ENCODE measurements at regions not wholly inside any gene's neighbourhood (a gene's known extent, or its start where the extent isn't known, plus 50 kb on each side); places are given as distances from the start of the nearest gene placed in this dataset.

DNA sequence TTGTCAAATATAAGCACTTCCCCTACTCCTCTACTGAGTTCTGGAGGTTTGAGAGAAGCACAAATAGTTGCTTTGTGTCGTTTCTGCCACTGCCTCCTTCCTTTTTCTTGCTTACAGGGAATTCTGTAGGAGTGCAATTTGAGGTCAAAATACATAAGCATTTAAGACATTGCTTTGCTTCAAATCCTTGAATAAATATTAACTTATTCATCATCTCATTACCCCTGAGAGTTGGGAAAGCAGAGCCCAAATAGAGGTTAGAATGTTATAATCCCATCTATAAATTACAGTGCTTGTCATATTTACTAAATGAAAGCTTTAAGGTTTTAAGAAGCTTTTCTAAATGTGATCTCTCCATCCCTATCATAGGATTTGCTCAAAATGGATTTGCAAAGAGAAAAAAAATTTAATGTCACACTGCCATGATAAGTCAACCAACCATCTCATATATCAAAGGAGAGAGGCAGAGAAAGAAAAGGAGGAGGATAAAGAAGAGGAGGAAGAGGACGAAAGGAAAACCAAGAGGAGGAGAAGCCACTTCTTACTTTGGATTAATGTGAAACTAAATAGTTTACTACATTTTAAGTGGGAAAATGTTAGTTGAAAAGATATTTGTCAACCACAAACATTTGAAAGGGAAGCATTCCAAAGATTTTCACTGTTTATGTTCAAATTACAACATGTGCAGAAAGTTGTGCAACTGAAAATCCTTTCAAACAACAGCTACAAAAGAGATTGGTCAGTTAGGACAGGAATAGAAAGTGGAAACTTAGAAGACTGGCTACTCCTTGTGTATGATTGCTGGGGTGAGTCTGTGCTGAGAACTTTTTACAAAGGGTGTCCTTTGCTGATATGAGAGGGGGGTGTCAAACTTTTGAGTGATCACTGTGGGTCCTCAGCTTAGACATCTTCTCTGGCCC lies 277.3 kb upstream of the FN1 start:
- DNase-seq (ENCODE audit: low spot score) = no peak

DNA sequence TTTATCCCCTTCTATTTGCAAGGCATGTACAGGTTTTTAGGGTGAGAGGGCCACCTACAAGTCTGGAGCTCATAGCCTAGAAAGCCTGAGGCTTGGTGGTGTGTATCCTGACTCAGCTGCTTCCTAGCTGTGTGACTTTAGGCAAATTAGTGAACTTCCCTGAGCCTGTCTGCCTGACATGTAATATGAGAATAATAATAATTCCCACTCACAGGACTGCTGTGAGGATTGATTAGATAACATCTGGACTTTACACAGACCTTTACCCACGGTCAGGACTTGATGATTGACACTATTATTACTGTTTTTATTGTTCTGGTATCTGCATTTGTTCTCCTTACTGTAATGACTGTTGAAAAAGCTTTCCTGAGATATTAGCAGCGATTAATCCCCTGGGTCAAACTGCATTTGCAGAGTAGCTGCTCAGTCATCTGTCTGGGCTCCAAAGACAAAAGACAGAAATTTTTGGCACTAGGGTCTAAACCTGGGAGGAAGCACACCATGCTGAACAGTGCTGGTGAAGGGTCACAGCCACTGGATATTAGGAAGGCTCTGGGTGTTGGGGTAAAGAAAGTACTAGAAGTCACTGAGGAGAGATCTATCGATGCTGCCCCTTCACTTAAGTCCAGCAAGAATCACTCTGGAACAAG lies 276.5 kb upstream of the FN1 start:
- no peak for DNase-seq (ENCODE audit: low spot score)

DNA sequence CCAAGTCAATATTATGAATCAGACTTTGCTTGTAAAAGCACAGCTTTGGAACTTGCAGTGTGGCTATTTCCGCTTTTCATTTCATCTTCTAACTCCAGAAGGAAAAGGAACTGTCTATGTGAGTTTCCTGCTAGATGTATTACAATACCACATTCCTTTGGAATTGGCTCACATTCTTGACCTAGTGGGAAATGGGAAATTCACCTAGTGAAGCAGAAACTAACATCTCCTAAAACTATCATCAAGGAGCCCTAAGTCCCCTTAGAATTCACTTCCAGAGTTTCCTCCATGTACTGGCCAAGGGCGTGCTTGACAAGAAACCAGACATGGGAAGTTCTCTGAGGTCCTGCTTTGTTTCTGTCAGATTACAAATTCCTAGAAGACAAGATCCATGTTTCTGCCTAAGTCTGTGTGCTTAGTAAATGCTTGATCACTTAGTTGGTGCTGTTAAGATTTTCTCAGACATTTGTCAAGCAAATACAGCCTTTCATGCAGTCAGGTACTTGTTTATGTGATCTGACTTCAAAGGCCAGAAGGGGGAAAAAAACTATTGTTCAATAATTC lies 275.7 kb upstream of the FN1 start:
- DNase-seq (ENCODE audit: low spot score) = no peak

DNA sequence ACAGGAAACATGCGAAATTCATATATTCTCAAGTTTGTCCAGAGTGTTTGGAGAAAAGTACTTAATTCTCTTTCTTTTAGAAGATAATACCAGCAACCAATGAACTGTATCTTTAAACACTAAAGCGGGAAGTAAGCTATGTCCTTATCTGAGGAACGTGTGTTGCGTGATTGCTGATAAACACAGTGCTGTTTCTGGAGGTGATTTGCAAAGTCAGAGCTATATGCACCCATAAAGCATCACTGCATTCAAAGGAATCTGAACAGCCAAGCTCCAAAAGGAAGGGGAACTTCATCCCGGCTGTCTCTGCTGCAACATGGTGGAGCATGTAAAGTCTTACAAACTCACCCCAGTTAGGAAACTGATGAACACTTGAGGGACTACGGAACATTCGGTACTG lies 271.7 kb upstream of the FN1 start:
- DNase-seq (ENCODE audit: low spot score) = no peak

DNA sequence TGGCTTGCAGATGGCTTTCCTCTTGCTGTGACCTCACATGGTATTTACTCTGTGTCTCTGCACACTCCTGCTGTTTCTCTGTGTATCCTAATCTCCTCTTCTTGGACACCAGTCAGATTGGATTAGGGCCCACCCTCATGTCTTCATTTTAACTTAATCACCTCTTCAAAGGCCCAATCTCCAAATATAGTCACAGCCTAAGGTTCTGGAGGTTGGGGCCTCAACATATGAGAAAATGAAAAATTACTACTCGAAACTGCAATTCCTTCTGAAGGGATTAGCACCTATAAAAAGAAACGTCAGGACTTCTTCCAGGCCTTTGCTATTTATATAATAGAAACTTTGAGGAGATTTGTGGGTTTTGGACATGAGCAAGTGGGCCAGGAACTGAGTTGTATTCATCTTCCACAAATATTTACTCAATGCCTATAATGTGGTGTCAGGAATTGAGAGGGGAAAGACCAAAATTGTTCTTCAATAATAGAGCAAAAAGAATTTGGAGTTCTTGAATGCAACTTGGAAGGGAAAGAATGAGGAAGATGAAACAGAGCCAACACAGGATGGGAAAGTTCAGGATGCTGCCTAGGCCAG lies 270.0 kb upstream of the FN1 start:
- DNase-seq (ENCODE audit: low spot score) = no peak

DNA sequence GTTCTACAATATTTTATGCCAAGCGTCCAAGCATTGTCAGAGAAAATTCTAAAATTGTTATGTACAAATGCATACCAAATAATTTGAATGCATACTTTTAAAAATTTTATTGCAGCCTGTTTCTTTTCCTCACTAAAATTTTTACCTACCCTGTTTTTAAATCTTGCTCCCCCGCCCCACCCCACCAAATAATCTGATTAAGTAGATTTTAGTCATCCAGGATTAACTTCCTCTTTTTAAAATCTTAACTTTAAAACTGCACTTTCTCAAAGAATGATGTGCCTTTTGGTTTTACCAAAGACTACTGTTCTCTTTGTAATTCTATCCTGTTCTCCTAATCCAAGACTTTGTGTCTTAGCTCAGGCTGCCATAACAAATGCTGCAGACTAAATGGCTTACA lies 269.4 kb upstream of the FN1 start:
- DNase-seq (ENCODE audit: low spot score) = no peak

DNA sequence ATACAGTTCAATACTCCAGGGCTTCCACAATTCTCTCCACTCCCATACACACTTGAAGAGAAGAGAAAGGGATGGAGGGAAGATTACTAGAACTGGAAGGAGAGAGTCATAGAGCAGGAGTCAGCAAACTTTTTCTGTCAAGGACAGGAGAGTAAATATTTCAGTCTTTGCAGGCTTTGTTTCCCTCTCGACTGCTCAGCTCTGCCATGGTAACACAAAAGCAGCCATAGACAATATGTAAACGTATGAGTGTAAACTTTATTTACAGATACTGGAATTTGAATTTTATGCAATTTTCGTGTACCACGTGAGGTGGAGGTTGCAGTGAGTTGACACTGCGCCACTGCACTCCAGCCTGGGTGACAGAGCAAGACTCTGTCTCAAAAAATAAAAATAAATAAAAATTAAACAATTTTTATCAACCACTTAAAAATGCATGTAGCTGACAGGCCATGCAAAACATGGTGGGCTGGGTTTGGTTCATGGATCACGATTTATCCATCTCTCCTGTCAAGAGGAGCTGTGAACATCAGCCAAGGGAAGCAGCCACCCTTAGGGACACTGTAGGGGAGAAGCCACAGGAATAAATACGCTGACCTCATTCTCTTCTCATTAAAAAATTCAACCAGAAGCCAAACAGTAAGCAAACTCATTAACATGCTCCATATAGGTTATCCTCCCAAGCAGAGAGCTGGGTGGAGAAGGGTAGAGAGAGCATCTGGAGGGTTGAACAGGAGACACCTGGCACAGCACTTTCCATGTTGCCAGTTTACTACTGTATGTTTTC lies 266.4 kb upstream of the FN1 start:
- no peak for DNase-seq (ENCODE audit: low spot score)

DNA sequence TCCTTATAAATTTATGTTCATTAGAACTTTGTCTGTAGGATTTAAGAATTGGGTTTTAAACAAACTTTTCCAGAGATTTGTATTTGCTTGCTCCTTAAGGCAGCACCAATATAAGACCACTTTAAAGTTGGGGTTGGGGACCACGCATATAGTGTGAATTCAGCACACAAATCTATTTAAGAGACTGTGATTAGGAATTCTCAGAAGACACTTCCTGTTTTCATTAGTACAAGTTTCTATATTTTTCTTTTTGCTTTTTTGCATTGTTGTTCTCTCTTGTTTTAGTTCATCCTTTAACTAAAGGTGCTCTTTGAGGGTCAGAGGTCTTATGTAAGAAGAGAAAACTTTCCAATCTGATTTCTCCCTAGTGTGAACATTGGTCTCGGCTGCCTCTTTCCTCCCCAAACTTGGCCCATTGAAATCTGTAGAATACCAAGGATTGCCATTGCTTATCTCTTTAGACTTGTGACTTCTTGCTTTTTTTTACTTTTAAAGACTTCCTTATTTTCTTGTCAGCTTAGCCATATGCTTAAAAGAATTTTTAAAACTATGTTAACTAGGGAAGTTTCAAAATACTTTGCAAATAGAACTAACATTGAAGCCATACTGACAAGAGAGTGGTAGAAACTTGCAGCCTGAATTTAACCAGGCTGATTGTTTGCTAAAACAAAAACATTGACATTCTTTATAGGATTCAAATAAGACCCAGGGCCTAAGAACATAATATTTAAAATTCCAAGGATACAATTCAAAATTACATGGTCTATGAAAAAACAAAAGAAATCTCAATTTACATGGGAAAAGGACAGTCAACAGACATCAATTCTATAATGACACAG lies 264.1 kb upstream of the FN1 start:
- DNase-seq (ENCODE audit: low spot score) = no peak

DNA sequence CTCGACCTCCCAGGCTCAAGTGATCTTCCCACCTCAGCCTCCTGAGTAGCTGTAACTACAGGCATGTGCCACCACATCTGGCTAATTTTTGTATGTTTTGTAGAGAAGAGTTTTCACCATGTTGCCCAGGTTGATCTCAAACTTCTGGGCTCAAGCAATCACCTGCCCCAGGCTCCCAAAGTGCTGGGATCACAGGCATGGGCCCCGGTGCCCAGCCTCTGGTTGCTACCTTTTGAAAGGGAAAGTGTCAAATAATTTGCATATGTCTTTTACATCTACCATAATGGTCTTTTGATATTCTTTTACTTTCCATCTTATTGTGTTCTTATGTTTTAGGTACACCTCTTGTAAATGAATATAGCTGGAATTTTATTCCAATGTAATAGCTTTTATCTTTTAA lies 263.1 kb upstream of the FN1 start:
- no peak for DNase-seq (ENCODE audit: low spot score)

DNA sequence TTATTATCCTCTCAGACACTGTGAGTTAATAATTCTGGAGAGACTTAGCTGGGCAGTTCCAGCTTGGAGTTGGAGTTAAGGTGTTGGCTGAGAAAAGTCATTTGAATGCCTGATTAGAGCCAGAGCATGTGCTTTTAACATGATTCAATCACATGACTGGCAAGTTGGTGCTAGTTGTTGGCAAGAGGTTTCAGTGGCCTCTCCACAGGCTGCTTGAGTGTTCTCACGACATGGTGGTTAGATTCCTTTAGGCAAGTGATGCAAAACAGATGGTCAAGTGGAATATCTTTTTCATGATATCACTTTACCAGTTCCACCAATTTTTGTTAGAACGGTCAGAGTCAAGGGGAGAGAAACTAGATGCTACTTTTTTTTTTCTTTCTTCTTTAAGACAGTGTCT lies 262.7 kb upstream of the FN1 start:
- no peak for DNase-seq (ENCODE audit: low spot score)

DNA sequence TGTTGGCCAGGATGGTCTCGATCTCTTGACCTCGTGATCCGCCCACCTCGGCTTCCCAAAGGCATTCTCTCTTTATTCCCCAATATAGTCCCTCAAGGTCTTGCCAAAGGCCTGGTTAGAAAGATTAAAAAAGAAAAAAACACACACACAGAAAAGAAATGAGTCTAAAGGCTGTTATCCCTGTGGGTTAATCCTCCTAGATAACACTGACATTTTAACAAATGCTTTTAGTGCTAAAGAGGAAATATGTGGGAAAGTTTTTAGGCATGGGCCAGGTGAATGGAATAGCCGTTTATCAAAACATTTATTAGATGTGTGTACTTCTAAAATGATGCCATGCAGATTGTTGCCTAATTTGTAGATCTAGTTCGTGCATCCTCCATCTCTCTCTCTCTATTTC lies 261.6 kb upstream of the FN1 start:
- DNase-seq (ENCODE audit: low spot score) = no peak

DNA sequence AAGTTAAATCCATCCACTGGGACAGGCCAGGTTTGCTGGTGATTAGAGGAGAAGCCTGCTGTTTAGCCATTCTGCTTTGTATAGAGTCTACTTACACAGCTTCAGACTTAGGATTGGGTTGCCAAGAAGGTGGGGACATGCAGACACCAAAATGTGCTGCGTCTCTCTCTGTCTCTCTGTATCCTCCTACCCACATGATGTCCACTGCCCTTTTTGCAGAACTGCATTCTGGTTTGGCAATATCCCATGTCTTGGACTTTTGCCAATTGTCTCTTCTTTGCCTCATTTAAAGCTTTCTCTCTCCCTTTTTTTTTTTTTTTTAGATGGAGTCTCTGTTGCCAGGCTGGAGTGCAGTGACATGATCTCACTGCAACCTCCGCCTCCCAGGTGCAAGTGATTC lies 261.1 kb upstream of the FN1 start:
- no peak for DNase-seq (ENCODE audit: low spot score)

DNA sequence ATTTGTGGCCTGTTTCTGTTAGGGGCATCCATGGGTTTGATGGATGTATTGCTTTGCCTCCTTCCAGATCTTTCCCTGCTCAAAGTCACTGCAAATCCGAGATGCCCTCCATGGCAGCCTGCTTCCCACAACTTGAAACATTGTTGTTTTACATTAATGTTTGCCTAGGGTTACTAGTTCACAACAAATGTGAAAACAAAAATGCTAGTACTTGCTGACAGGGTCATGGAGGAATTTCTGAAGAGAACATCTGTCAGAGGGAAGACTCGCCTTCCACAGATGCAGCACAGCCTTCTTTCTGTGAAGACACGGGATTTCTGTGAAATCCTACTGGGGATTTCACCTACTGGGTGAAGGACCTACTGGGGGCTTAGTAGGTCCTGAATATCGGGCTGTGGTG lies 260.0 kb upstream of the FN1 start:
- no peak for DNase-seq (ENCODE audit: low spot score)

DNA sequence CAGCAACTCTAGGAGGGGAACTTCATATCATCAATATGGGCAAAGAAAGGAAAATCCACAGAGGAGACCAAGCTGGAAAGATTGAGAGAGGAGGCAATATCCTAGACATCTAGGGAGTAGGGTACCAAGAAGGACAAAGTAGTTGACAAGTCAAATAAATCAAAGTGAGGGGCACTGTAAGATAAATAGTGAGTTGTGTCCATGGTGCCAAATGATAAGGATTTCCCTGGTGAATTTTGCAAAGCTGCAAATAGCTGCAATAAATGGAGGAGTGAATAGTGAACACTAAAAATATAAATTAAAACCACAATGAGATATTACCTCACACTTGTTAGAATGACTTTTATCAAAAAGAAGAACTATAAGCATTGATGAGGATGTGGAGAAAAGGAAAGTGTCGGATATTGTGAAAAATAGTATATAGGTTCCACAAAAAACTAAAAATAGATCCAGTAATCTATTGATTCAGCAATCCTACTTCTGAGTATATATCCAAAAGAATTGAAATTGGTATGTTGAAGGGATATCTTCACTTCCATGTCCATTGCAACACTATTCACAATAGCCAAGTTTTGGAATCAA lies 258.2 kb upstream of the FN1 start:
- DNase-seq (ENCODE audit: low spot score) = no peak

DNA sequence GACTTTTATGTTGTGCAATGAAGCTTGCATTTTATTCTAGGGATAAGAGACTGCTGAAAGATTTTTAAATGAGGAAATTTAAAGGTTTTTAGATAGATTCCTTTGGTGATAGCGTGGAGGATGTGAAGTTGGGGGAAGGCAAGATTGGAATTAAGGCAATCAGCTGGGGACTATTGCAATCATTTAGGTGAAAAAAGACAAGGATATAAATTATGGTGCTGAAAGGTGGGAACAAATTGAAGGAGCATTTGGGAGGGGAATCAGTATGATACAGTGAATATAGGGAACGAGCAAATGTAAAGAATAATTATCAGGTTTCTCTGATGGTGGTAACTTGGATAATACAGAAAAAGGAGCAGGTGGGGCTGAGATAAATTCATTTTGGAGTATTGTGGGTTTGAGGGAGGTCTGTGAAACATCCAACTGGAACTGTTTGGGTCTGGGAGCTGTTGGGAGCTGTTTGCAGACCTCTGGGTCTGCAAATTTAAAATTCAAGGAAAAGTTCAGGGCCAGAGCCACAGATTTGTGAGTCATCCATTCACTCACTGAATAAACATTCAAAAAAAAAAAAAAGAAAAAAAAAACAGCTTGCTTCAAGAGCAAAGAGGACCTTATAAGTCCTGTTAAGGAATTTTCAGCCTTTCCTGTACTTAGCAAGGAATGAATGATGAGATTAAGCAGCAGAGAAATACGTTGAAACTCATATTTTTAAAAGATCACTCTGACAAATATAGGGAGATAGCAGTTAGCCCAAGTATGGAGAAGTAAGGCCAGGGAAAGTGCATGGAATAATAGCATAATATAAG lies 257.5 kb upstream of the FN1 start:
- DNase-seq (ENCODE audit: low spot score) = no peak

DNA sequence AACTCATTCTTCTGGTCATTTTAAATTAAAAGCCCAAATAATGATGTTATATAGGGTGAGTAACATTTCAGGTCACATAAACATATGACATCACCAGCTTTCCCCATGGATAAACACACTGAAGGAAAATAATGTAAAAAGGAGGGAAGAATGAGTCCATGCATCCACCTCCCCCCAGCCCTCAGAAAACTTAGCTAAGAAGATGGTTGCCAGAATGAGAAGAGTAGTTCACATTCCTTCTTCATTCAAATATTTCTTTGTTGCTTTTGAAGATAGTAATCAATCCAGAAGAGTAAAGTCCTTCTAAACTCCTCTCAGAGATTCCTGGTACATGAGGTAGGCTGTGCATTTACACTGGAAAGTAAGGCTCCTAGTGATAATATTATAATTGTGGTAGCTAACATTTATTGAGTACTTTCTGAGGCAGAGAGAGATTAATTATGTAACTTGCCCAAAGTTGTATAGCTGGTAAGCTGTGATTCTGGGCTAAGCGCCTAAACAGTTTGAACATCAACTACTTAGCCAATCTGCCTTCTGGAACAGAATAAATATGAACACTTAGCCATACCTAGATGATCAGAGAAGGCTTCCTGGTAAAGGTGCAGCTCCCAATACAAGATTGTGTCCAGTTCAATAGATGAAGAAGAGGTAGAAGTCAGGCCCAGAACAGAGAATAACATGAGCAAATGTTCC lies 256.7 kb upstream of the FN1 start:
- DNase-seq (ENCODE audit: low spot score) = no peak

DNA sequence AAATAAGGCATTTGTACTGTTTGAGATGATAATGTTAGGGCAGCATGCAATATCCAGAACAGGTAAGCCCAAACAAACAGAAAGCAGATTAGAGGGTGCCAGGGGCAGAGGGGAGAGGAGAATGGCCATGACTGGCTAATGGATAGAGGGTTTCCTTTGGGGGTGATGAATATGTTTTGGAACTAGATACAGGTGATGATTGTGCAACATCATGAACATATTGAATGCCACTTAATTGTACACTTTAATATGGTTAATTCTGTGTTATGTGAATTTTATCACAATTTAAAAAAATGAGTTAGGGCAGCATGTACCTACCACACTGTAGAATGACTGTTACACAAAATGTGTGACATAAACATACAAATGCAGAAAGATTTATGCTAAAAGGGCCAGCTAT lies 255.5 kb upstream of the FN1 start:
- no peak for DNase-seq (ENCODE audit: low spot score)

DNA sequence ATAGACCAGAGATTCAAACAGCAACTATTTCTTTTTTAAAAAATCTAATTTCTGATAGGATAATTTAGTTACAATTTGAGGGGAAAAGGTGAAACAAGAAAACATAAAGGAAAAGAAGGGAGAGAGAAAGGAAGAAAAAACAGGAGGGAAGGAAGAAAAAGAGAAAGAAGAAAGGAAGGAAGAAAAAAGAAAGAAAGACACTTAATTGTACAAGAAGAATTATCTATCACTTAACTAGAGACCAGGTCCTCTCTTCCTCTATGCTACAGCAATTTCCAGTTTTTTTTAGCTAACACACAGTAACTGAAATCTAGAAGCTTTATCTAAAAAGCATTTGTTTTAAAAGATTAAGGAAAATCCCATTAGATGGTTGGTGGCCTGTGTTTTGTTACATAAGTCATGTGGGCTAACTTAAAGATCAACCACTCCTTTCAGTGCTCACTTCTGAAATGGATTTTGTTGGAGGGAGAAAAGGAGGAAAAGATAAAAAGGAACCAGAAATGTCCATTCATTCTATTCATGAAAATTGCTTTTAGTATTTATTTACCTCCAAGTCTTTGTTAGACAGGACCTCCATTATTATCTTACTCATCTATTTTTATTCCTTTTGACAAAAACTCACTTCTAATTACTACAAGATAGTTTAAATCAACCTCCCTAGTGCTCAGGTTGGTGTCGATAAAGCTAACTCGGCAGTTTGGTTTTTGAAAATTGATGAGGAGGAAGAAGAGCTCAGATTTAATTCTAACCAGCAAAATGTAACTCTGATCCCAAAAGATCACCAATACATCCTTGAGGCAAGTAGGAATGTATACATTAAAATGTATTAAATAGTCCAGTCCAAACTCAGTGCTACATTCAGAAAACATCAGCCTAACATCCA lies 251.5 kb upstream of the FN1 start:
- DNase-seq (ENCODE audit: low spot score) = no peak
